VCaP (cell line): ENCODE measurements at regions not wholly inside any gene's neighbourhood (a gene's known extent, or its start where the extent isn't known, plus 50 kb on each side); places are given as distances from the start of the nearest gene placed in this dataset.
"Not testable (repeated sequence)": the region's sequence is repeated elsewhere in the genome, so short reads cannot be mapped to it uniquely, and the experiment has no call there.

Experiments
- H3K27ac ChIP-seq: fragments of 450-650 bp; 2 replicates; pipeline ENCODE4 v1.5.1; 2017
- CTCF ChIP-seq: fragments of 450-650 bp; conservative IDR thresholded peaks from 2 replicates; pipeline ENCODE4 v1.5.1; 2017; ENCODE audit warnings: mild to moderate bottlenecking, moderate library complexity

- no peak for TF ChIP-seq CTCF
- H3K27ac ChIP-seq: no peak overlapping the region
Observed at GRCh38 chr1:106319612-106320011, 736.9 kb upstream of the PRMT6 start.

- H3K27ac ChIP-seq: no peak overlapping the region
- no peak for TF ChIP-seq CTCF
Observed at GRCh38 chr1:106325600-106325999, 730.9 kb upstream of the PRMT6 start.

- no peak for TF ChIP-seq CTCF
- H3K27ac ChIP-seq: no peak overlapping the region
Observed at GRCh38 chr1:106344494-106344893, 712.0 kb upstream of the PRMT6 start.

GRCh38 chr1:106360252-106360651, 696.2 kb upstream of the PRMT6 start:
- H3K27ac ChIP-seq: no peak overlapping the region

GRCh38 chr1:106366627-106367319, 689.7 kb upstream of the PRMT6 start:
- TF ChIP-seq CTCF: no peak

More at GRCh38 chr1:106360252-106360651, 696.2 kb upstream of the PRMT6 start:
- no peak; the same call in 1 of the 2 replicates for TF ChIP-seq CTCF

GRCh38 chr1:106378261-106378660, 678.2 kb upstream of the PRMT6 start:
- no peak overlapping the region for H3K27ac ChIP-seq
- TF ChIP-seq CTCF: no peak

More at GRCh38 chr1:106366627-106367319, 689.7 kb upstream of the PRMT6 start:
- no peak overlapping the region for H3K27ac ChIP-seq

- no peak overlapping the region for H3K27ac ChIP-seq
- no peak for TF ChIP-seq CTCF
Observed at GRCh38 chr1:106380772-106381171, 675.7 kb upstream of the PRMT6 start.

GRCh38 chr1:106389160-106389559, 667.3 kb upstream of the PRMT6 start:
- not testable (repeated sequence) for H3K27ac ChIP-seq
